ENCODE measurements at regions not wholly inside any gene's neighbourhood (a gene's known extent, or its start where the extent isn't known, plus 50 kb on each side); places are given as distances from the start of the nearest gene placed in this dataset.

GRCh38 chrX:134162032-134162431 is 75.0 kb upstream of the CCDC160 start:
- no peak for DNase-seq (ENCODE audit: low spot score)
- Mint-ChIP-seq H3K27me3 (ENCODE audit: unreplicated experiment) (no peaks in the 10 kb centered on the region), H3K4me3 (ENCODE audit: unreplicated experiment) (no peak overlapping the region), H3K4me1 (ENCODE audit: unreplicated experiment) (no peaks in the 10 kb centered on the region), H3K27ac (ENCODE audit: unreplicated experiment) (no peak overlapping the region), H3K9me3 (ENCODE audit: unreplicated experiment) (no peaks in the 10 kb centered on the region), H3K36me3 (ENCODE audit: low read depth, unreplicated experiment) (no peaks in the 10 kb centered on the region)
- no peak for TF ChIP-seq CTCF (IDR thresholded peaks at IDR 0.05; ENCODE audit: unreplicated experiment)

DNA sequence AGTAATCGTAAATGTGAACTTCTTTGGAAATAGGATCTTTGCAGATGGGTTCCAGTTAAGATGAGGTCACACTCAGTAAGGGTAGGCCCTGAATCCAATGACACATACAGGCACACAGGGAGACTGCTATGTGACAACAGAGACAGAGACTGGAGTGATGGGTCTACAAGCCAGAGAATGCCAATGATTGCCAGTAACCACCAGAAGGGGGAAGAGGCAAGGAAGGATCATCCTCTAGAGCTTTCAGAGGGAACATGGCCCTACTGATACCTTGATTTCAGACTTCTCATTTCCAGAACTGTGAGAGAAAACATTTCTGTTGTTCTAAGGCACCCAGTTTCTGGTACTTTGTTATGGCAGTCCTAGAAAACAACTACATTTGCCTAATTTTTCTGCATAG is 73.1 kb upstream of the CCDC160 start:
- no peak for TF ChIP-seq CTCF (IDR thresholded peaks at IDR 0.05; ENCODE audit: unreplicated experiment)
- no peaks in the 10 kb centered on the region for H3K27me3 Mint-ChIP-seq (ENCODE audit: unreplicated experiment)
- no peak overlapping the region for H3K4me3 Mint-ChIP-seq (ENCODE audit: unreplicated experiment)
- no peaks in the 10 kb centered on the region for H3K4me1 Mint-ChIP-seq (ENCODE audit: unreplicated experiment)
- no peaks in the 10 kb centered on the region for H3K9me3 Mint-ChIP-seq (ENCODE audit: unreplicated experiment)
- no peak overlapping the region for H3K27ac Mint-ChIP-seq (ENCODE audit: unreplicated experiment)
- no peaks in the 10 kb centered on the region for H3K36me3 Mint-ChIP-seq (ENCODE audit: low read depth, unreplicated experiment)
- no peak for DNase-seq (ENCODE audit: low spot score)

DNA sequence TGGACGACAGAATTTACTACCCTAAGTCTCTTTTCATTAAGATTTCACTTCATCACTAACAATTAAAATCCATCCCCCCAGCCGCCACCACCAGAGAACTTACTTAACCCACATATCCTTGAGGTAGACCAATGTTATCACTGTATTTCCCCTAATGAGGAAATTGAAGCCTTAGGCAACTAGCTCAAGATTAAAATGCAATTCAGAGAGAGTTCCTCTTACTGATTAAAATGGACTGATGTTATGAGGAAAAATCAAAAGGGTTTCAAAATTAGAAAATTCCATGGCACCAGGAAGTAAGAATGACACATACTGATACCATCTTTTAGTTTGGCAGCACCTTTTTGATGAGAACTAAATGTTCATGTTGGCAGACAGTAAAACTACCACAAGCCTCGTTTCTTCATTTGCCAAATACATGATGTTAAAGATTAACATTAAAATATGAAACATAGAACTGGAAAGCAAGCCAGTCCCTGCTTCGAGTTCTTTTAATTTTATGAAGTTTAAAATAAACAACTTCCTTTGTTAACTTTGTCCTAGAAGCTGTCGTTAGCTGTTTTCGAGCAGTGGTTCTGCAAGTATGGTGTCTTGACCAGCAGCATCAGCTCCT is 69.3 kb upstream of the CCDC160 start:
- Mint-ChIP-seq H3K9me3 (ENCODE audit: unreplicated experiment) (no peaks in the 10 kb centered on the region), H3K4me1 (ENCODE audit: unreplicated experiment) (peaks cover 2% of the 10 kb centered on the region), H3K4me3 (ENCODE audit: unreplicated experiment) (no peak overlapping the region), H3K36me3 (ENCODE audit: low read depth, unreplicated experiment) (peaks cover 8% of the 10 kb centered on the region), H3K27ac (ENCODE audit: unreplicated experiment) (no peak overlapping the region), H3K27me3 (ENCODE audit: unreplicated experiment) (no peaks in the 10 kb centered on the region)
- no peak for TF ChIP-seq CTCF (IDR thresholded peaks at IDR 0.05; ENCODE audit: unreplicated experiment)
- DNase-seq (ENCODE audit: low spot score) = no peak

DNA sequence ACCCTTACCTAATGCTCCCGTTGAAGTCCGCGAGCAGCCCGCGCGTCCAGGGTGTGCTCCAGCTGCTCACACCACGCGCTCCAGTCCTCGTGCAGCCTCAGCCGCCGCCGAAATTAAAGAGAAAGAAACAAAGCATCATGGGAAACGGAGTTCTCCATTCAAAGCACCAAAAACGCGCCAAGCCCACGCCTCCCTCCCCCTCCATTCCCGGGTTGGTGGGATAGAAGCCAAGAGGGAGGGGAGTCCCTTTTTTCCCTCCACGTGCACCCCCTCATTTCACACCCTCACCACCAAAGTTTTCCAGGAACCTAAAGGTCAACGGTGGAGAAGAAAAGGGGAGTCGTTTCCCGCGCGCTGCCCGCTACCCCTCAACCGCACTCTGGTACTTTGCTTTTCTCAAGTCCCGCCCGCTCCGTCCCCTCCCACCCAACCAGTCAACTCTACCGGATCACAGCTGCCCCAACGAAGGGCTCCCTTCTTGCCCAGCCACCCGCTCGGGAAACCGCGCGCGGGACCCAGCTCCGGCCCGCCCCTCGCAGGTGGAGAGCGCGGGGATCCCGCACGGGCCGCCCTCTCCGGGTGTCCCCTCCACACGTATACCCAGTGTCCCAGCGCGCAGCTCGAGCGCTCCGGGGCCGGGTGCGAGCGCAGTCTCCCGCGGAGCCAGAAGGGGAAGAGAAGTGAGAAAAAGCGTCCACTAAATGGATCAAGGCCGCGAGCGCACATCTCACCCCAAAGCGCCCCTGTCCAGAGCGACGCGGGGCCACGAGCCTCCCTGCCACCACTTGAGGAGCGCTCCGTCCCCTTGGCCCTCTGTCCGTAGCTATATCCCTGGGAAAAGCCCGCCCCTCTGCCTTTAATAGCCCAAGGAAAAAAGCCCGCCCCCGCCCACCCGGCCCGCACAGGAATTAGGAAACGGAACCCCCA is 65.1 kb upstream of the CCDC160 start:
- peaks cover 12% of the 10 kb centered on the region for H3K4me1 Mint-ChIP-seq (ENCODE audit: unreplicated experiment)
- peak overlapping the region; percentile 52 for H3K27ac Mint-ChIP-seq (ENCODE audit: unreplicated experiment)
- no peaks in the 10 kb centered on the region for H3K9me3 Mint-ChIP-seq (ENCODE audit: unreplicated experiment)
- peak overlapping the region; percentile 97 for H3K4me3 Mint-ChIP-seq (ENCODE audit: unreplicated experiment)
- H3K36me3 Mint-ChIP-seq (ENCODE audit: low read depth, unreplicated experiment) = peaks cover 11% of the 10 kb centered on the region
- peaks cover 2% of the 10 kb centered on the region for H3K27me3 Mint-ChIP-seq (ENCODE audit: unreplicated experiment)
- TF ChIP-seq CTCF (IDR thresholded peaks at IDR 0.05; ENCODE audit: unreplicated experiment) = no peak
- DNase-seq (ENCODE audit: low spot score) = peak; percentile 27

Data from endothelial cell (in vitro differentiated cells).